CD4-positive, alpha-beta T cell (primary cell): ENCODE measurements at regions not wholly inside any gene's neighbourhood (a gene's known extent, or its start where the extent isn't known, plus 50 kb on each side); places are given as distances from the start of the nearest gene placed in this dataset.

Experiments
- ATAC-seq: fragments of 200-7000 bp; cut with Tn5 transposase; one replicate; pipeline ENCODE4 v1.10.0; 2022; ENCODE audit warnings: mild to moderate bottlenecking; ENCODE audit not compliant: poor library complexity
- CTCF ChIA-PET: fragments of 350-600 bp; sonication (Branson Sonifier 250); formaldehyde crosslinking; loops from one replicate; lab custom pipeline; 2021; ENCODE audit warnings: antibody characterized with exemption, inconsistent platforms; lab: Charles Lee
- POLR2A ChIA-PET: fragments of 350-600 bp; sonication (Branson Sonifier 250); formaldehyde crosslinking; loops from one replicate; lab custom pipeline; 2021; ENCODE audit warnings: antibody characterized with exemption, inconsistent platforms; lab: Charles Lee
- DNase-seq, 14 experiments: peaks; one replicate each; pipeline ENCODE4 v3.0.0-alpha.2; 2013 to 2020; ENCODE audit warnings: mixed read lengths in 2 of 14
- H3K27ac ChIP-seq, 2 donors: one replicate each; pipeline versions ENCODE4 v1.5.1 to v1.7.0; 2013; ENCODE audit warnings: low read length in 2 of 2, low read depth in 1 of 2, mild to moderate bottlenecking in 1 of 2
- H3K27me3 ChIP-seq, 2 experiments: 1 replicate in 1 of 2; 2 replicates in 1 of 2; pipeline versions ENCODE4 v1.6.1 to v1.7.0; 2013; ENCODE audit warnings: low read length in 2 of 2, control low read depth in 1 of 2, mild to moderate bottlenecking in 1 of 2, moderate library complexity in 1 of 2; ENCODE audit not compliant: insufficient read depth in 2 of 2, control insufficient read depth in 1 of 2
- H3K36me3 ChIP-seq: one replicate; pipeline ENCODE4 v1.6.1; 2013; ENCODE audit warnings: low read length, control low read depth; ENCODE audit not compliant: insufficient read depth
- H3K4me1 ChIP-seq: one replicate; pipeline ENCODE4 v1.6.1; 2013; ENCODE audit warnings: low read length, control low read depth; ENCODE audit not compliant: insufficient read depth
- H3K4me3 ChIP-seq: one replicate; pipeline ENCODE4 v1.5.1; 2013; ENCODE audit warnings: mild to moderate bottlenecking, low read length, moderate library complexity
- H3K9me3 ChIP-seq, 2 experiments: 1 replicate in 1 of 2; 2 replicates in 1 of 2; pipeline versions ENCODE4 v1.6.1 to v1.7.0; 2013; ENCODE audit warnings: low read length in 2 of 2, mild to moderate bottlenecking in 2 of 2, control low read depth in 1 of 2, moderate library complexity in 1 of 2; ENCODE audit not compliant: control insufficient read depth in 1 of 2, insufficient read depth in 1 of 2
- H3K27ac Mint-ChIP-seq: one replicate; pipeline ENCODE4 v1.8.0; 2020; ENCODE audit warnings: mixed read lengths
- H3K27me3 Mint-ChIP-seq: one replicate; pipeline ENCODE4 v1.8.0; 2021; ENCODE audit warnings: mixed read lengths
- H3K36me3 Mint-ChIP-seq: one replicate; pipeline ENCODE4 v1.8.0; 2021; ENCODE audit warnings: low read depth, mixed read lengths
- H3K4me1 Mint-ChIP-seq: one replicate; pipeline ENCODE4 v1.8.0; 2021; ENCODE audit warnings: low read depth, mixed read lengths
- H3K4me3 Mint-ChIP-seq: one replicate; pipeline ENCODE4 v1.8.0; 2020; ENCODE audit warnings: mild to moderate bottlenecking, mixed read lengths
- H3K9me3 Mint-ChIP-seq: one replicate; pipeline ENCODE4 v1.8.0; 2020; ENCODE audit warnings: mixed read lengths
- CTCF ChIP-seq: fragments of 200-600 bp; IDR thresholded peaks from one replicate; pipeline ENCODE4 v1.8.0; 2022; ENCODE audit warnings: antibody characterized with exemption, mild to moderate bottlenecking
- intact Hi-C, 2 experiments: fragments of 100-400 bp; cut with DNase I in 1 of 2; cut with micrococcal nuclease in 1 of 2; formaldehyde crosslinking; loops; one replicate each; pipeline versions ENCODE4 v1.15.1 to v1.9.0; 2023 to 2025; cut with DNase I, micrococcal nuclease

- no peak for ATAC-seq
- intact Hi-C loops: no loop called here
- H3K36me3 Mint-ChIP-seq: no peaks in the 10 kb centered on the region
- no peaks in the 10 kb centered on the region for H3K9me3 ChIP-seq
- H3K27ac Mint-ChIP-seq: no peak overlapping the region
- no peaks in the 10 kb centered on the region for H3K27me3 Mint-ChIP-seq
- H3K4me3 ChIP-seq: no peak overlapping the region
- H3K4me1 Mint-ChIP-seq: peaks cover 11% of the 10 kb centered on the region
- no peaks in the 10 kb centered on the region for H3K9me3 Mint-ChIP-seq
- H3K36me3 ChIP-seq: no peaks in the 10 kb centered on the region
- ChIA-PET CTCF (no interaction called here), POLR2A (no interaction called here)
- TF ChIP-seq CTCF: no peak
- H3K4me1 ChIP-seq: no peaks in the 10 kb centered on the region
- no peak overlapping the region for H3K4me3 Mint-ChIP-seq
- no peaks in the 10 kb centered on the region for H3K27me3 ChIP-seq
- DNase-seq: no peak
- H3K27ac ChIP-seq: no peak overlapping the region
These were observed 289.7 kb upstream of the NRIP1 start for GRCh38 chr21:15354516-15354915.

GRCh38 chr21:15355066-15355465 is 290.3 kb upstream of the NRIP1 start:
- H3K36me3 ChIP-seq: no peaks in the 10 kb centered on the region
- TF ChIP-seq CTCF: no peak
- H3K27ac ChIP-seq: no peak overlapping the region
- no peaks in the 10 kb centered on the region for H3K27me3 Mint-ChIP-seq
- no peaks in the 10 kb centered on the region for H3K27me3 ChIP-seq
- POLR2A ChIA-PET: no interaction called here
- CTCF ChIA-PET: no interaction called here
- H3K4me3 Mint-ChIP-seq: no peak overlapping the region
- no peak overlapping the region for H3K27ac Mint-ChIP-seq
- no peaks in the 10 kb centered on the region for H3K9me3 ChIP-seq
- H3K9me3 Mint-ChIP-seq: no peaks in the 10 kb centered on the region
- intact Hi-C loops: no loop called here
- ATAC-seq (no peak), DNase-seq (no peak)
- H3K4me1 Mint-ChIP-seq: peaks cover 11% of the 10 kb centered on the region
- H3K4me1 ChIP-seq: no peaks in the 10 kb centered on the region
- H3K36me3 Mint-ChIP-seq: no peaks in the 10 kb centered on the region
- H3K4me3 ChIP-seq: no peak overlapping the region

- Histone ChIP-seq H3K4me3 (no peak overlapping the region), H3K36me3 (no peaks in the 10 kb centered on the region), H3K27ac (no peak overlapping the region), H3K9me3 (no peaks in the 10 kb centered on the region), H3K4me1 (no peaks in the 10 kb centered on the region), H3K27me3 (no peaks in the 10 kb centered on the region)
- intact Hi-C loops: no loop called here
- POLR2A ChIA-PET: no interaction called here
- no peaks in the 10 kb centered on the region for H3K9me3 Mint-ChIP-seq
- H3K4me3 Mint-ChIP-seq: no peak overlapping the region
- DNase-seq (no peak), ATAC-seq (no peak)
- CTCF ChIA-PET: no interaction called here
- peaks cover 11% of the 10 kb centered on the region for H3K4me1 Mint-ChIP-seq
- H3K27me3 Mint-ChIP-seq: no peaks in the 10 kb centered on the region
- no peak for TF ChIP-seq CTCF
- H3K36me3 Mint-ChIP-seq: no peaks in the 10 kb centered on the region
- H3K27ac Mint-ChIP-seq: no peak overlapping the region
These were observed 294.5 kb upstream of the NRIP1 start for GRCh38 chr21:15359251-15359650.
